GM18520 (cell line): ENCODE measurements at regions not wholly inside any gene's neighbourhood (a gene's known extent, or its start where the extent isn't known, plus 50 kb on each side); places are given as distances from the start of the nearest gene placed in this dataset.

Experiments
- ATAC-seq: cut with Tn5 transposase; IDR thresholded peaks from one replicate; pipeline ENCODE4 v1.9.1; 2021; ENCODE audit not compliant: unreplicated experiment

DNA sequence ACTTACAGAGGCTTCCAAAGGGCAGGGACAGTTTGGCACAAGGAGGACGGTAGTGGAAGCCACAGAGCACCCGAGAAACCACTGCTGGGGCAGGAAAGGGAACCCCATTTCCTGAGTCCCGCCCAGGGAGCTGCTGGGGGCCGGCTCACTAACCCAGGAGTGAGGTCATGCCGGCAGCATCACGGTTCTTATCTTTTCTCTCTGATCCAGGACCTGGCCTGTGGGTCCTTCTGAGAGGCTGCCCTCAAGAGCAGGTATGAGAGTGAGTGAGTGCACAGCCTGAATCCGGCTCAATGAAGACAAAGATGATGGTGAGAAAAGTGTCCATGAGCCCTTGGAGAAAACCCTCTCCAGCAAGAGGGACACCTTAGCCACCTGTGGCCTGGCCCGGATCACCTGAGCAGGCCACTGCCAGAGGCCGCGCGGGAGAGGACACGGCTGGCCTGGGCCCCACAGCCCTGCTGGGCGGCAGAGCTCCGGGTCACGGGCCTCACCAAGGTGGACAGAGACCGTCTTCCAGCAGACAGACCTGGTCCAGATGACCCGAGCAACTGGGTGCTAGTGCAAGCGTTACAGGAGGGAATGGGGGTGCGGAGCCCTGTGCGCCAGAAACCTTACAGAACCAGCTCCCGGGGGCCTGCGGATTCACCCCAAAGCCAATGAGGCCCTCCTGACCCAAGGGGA is 94.9 kb downstream of the RIPK4 start:
- ATAC-seq: no peak

- no peak for ATAC-seq
Observed at GRCh38 chr21:41671212-41671762, 95.6 kb downstream of the RIPK4 start.

DNA sequence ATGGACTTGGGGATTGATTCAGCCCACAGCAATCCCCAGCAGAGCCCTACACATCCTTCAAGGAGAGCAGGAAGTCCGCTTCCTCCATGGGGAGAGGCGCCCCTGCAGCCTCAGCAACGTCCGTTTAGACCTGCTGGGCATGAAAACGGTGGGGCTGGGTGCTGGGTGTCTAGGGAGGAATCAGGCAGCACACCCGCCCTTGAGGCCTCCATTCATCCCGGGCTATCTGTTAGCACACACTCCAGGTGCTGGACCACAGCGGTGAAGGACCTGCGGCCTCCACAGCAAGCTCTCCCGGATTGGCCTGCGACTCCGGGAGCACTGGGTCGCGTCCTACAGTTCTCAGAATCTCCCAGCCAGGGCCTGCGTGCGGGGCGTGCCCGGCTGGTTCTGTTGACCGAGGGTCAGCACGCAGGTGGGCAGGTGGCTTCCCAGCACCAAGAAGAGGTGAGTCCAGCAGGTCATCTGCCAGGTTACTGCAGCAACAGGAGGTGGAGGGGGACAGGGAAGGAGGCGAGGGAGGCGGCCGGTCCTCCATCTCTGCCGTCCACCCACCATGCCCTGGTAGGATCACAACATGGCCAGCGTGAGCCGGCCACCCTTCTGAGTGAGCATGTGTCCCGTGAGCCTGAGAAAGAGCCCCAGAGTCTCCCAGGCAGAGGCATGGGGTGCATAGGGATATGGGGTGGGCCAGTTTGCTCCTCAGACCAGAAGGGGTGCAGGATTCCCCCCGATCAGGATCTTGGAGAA is 96.6 kb downstream of the RIPK4 start:
- no peak for ATAC-seq

DNA sequence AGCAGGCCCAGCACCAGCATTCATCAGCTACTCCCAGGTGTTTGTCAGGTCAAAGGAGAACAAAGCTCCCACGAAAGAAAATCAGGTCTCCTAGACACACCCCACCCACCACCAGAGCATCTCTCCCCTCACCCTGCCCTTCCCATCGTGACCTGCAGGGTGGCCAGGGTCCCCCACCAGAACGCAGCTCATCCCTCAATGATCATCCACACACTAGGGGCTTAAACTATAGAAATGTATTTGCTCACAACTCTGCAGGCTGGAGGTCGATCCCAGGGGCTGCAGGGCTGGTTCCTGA is 97.4 kb downstream of the RIPK4 start:
- no peak for ATAC-seq

DNA sequence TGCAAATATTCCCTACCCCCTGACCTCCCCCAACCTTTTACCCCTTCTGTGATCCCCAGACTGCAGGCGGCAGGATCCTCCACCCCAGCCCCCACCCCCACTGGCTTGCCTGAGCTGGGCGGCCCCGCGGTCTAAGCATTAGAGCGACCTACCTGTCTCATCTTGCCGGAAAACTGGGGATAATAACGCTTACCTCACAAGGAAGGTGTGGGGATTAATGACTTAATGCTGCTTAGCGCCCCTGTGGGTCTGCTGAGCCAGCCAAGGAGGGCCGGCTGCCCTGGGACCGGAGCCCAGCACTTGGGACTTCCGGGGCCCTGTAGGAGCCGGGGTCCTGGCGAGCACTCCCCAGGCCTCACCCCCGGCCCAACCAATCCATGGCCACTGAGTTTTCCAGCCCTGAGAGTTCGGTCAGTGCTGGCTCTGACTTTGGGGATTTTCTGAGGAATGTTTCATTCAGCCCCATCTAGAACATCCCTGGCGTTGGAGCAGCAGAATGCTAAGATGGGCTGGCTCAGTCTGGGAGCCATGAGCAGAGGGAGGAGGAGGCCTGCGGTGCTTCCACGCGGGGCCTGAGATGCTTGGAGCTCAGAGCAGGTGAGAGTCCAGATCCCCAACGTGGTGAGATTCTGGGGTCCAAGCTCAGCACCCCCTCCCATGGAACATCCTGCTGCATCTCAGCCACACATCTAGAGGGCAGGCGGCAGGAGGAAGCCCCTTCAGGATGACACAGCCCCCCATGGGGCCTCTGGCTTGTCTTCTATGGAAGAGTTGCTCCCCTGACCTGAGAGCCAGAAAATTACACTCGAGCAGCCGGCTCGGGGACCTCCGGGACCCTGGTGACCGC is 97.9 kb downstream of the RIPK4 start:
- no peak for ATAC-seq

DNA sequence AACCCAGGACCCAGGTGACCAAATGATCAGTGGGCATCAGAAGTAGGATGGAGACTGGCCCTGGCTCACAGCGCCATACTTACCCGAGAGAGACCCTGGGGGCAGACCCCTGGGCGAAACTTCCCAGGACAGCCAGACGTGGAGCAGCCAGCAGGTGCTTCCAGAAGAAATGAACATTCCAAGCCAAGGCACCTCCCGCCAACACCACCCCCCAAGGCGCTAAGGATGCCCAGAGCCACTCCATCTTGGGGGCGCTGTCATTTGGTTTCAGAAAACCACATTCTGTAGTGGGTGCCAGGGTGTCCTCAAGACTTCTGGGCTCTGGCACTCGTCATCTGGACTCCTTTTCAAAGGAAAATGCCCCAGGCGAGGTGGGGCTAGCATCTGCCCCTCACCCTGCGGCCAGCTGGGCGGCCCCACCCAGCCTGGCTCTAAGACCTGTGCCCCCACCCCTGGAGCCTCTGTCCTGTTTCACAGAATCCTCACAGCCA is 98.8 kb downstream of the RIPK4 start:
- ATAC-seq: no peak

GRCh38 chr21:41667136-41667535 is 99.7 kb downstream of the RIPK4 start:
- no peak for ATAC-seq

DNA sequence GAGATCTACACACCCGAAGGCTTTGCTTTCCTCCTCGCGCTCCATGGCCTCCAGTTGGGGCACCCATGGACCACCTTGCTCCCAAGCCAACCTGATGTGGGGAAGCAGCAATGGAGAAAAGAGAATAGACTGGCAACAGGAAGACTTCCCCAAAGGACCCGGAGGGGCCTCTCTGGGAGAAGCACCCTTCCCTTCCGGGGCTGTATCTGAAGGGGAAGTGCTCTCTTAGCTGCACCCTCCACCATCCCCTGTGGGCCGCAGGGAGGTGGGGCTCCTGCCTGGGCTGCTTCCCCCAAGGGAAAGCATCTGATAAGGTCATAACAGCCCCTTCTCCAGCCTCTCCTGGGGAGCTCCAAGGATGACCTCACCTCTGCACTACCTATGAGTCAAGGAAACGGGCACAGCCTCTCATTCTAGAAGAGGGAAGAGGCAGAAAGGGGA is 100.2 kb downstream of the RIPK4 start:
- no peak for ATAC-seq

GRCh38 chr21:41665766-41666595 is 100.9 kb downstream of the RIPK4 start:
- no peak for ATAC-seq

DNA sequence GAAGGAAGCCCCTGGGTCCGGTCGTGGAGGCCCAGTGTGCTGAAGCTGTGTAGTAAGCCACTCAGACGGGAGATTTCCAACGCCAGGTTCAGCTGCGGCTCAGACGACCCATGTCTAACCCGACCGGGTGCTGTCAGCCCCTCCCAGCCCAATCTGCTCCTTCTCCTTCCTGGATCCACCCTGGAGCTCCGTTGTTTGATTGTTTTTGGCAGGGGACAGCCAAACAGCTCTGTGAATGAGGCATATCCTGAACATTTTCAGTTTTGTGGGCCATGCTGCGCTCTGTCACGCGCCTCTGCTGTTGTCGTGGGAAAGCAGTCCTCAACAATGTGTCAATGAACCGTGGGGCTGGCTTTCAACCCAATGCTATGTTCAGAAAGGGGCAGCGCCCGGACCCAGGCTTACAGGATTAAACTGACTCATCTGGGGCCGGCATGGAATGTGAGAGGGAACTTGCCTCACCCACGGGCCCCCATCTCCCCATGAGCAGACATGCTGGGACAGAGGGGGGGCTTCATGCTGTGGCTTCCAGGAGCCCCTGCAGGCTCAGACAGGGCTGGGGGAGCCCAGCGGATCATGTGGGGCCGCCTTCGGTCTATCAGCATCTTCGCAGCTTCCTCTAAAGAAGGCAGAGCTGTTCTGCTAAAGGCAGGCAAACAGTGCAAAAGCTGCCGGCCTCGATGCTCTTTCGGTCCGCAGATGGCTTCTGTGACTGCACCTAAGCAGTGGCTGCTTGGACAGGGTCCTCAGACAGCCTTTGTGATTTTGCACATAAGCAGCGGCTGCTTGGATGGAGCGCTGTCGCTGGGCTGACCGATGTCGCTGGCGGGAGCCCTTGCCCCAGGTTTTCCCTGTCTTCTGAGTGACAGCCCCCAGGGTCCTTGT is 101.7 kb downstream of the RIPK4 start:
- ATAC-seq: no peak

DNA sequence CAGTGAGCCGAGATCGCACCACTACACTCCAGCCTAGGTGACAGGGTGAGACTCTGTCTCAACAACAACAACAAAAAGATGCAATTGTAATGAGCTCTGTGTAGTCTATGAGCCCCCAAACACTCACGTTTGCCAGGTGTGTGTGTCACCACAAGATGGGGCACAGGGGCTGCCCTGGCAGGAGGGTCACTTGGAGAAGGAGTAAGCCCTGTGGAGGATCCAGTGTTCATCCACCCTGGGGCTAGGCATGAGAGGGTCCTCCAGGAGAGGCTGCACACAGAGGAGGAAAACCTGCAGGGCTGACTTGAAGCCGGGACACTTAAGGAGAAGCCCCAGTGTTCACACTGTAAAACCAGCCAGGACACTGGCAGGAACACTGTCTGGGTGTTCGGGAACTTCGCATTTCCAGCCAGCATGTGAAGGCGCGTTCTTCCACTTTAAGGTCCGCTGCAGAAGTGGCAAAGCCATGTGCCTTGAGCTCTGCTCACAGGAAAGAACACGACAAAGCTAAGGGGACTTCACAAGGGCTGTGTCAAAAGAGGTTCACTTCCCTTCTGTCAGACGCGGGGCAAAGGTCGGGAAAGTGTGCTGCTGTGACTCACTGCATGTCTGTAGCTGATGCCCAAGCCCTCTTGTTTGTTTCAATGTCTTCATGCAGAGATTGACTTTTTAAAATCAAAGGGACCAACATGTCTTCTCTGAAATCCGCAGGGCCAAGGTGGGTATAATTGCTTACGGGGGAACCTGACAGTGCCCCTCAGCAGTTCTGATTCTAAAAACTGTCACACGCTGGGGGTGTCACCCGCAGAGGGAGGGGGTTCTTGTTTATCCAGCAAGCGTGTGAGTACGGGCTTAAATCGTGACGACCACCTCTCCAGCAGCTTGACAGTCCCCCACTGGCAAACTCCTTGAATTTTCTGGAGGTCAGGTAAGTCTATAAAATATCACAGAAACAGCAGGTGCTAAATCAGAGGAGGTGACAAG is 102.8 kb downstream of the RIPK4 start:
- no peak for ATAC-seq

GRCh38 chr21:41662761-41663160 is 104.1 kb downstream of the RIPK4 start:
- ATAC-seq: no peak

DNA sequence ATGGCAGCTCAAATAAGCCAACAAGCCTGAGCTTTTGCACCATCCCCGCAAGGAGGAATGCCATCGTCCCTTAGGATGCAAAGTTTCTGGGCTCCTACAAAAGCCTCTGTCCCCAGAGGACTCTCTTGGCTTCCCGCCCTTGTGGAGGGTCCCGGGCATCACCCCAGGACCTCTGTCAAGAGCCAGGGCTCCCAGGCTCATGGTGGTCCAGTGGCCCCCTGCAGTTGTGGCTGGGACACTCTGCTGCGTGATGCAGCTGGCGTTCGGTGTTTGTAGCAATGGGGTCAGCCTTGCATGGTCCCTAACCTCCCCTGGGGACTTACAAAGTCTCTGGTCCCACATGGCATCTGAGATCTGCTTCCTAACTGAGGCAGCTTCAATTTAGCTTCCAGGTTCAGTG is 104.7 kb downstream of the RIPK4 start:
- ATAC-seq: no peak

DNA sequence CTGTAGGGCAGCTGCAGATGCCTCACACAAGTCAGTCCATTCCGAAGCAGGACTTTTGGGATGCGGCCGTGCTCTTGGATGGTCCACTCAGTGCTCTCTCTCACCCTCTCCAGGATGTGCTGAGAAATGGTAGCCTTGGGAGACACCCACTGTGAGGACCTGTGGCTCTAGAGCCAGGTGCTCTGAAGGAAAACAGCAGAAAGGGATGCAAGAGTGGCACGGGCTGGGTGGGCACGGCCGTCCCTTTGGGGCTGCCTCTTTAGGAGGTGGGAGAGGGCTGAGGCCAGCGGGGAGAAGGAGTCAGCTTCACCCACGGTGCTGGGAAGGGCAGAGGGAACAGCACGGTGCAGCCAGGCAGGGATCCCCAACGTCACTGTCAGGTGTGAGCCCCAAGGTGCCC is 106.1 kb downstream of the RIPK4 start:
- ATAC-seq: no peak

- ATAC-seq: no peak
Observed at GRCh38 chr21:41659791-41660560, 106.9 kb downstream of the RIPK4 start.

GRCh38 chr21:41656946-41657525 is 109.8 kb downstream of the RIPK4 start:
- no peak for ATAC-seq

DNA sequence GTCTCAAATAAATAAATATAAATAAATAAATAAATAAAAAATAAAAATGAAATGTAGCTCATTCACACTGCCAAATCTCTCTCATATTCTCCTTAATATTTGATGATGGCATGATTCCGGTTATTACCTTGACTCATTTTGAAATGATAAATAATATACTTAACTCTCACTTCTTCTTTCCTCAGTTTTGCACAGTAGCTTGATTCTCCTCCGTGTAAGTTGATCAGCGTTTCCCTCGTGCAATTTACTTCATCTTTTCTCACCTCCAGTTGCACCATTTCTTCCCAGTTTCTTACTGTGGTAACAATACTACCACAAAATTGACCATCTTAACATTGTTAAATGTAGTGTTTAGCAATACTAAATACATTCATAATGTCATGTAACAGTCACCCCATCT is 111.6 kb downstream of the RIPK4 start:
- no peak for ATAC-seq
